Activated naive CD4-positive, alpha-beta T cell treated with anti-CD3 and anti-CD28 coated beads for 36 hours (primary cell): ENCODE measurements at regions not wholly inside any gene's neighbourhood (a gene's known extent, or its start where the extent isn't known, plus 50 kb on each side); places are given as distances from the start of the nearest gene placed in this dataset.

Experiments
- CTCF ChIA-PET: fragments of 350-600 bp; sonication (Branson Sonifier 250); formaldehyde crosslinking; loops from one replicate; lab custom pipeline; 2021; ENCODE audit warnings: antibody characterized with exemption; lab: Charles Lee
- DNase-seq: peaks from one replicate; pipeline ENCODE4 v3.0.0-alpha.2; 2020
- H3K27ac Mint-ChIP-seq: one replicate; pipeline ENCODE4 v1.8.0; 2021; ENCODE audit warnings: mild to moderate bottlenecking, mixed read lengths
- H3K27me3 Mint-ChIP-seq: one replicate; pipeline ENCODE4 v1.8.0; 2021; ENCODE audit warnings: low read depth, mixed read lengths
- H3K36me3 Mint-ChIP-seq: one replicate; pipeline ENCODE4 v1.8.0; 2021; ENCODE audit warnings: low read depth, mixed read lengths
- H3K4me1 Mint-ChIP-seq: one replicate; pipeline ENCODE4 v1.8.0; 2021; ENCODE audit warnings: low read depth, mixed read lengths
- H3K4me3 Mint-ChIP-seq: one replicate; pipeline ENCODE4 v1.8.0; 2021; ENCODE audit warnings: mild to moderate bottlenecking, moderate library complexity, mixed read lengths
- H3K9me3 Mint-ChIP-seq: one replicate; pipeline ENCODE4 v1.8.0; 2021; ENCODE audit warnings: mixed read lengths
- intact Hi-C: fragments of 100-400 bp; cut with micrococcal nuclease; formaldehyde crosslinking; loops from one replicate; pipeline ENCODE4 v1.15.1; 2023

GRCh38 chr12:25652371-25652770 lies 99.3 kb upstream of the LMNTD1 start:
- CTCF ChIA-PET: no interaction called here
- Mint-ChIP-seq H3K9me3 (no peaks in the 10 kb centered on the region), H3K4me1 (peaks cover 6% of the 10 kb centered on the region), H3K4me3 (no peak overlapping the region), H3K27ac (no peak overlapping the region), H3K27me3 (peaks cover 2% of the 10 kb centered on the region), H3K36me3 (no peaks in the 10 kb centered on the region)
- DNase-seq: no peak
- intact Hi-C loops: loop anchor here (10.0 kb wide), 1 partner anchor 218 kb away; no protein-coding TSS in a partner anchor

GRCh38 chr12:25653487-25654175 lies 100.5 kb upstream of the LMNTD1 start:
- no peak for DNase-seq
- intact Hi-C loops: loop anchor here (10.0 kb wide), 1 partner anchor 219 kb away; no protein-coding TSS in a partner anchor
- no peak overlapping the region for H3K27ac Mint-ChIP-seq
- no peaks in the 10 kb centered on the region for H3K36me3 Mint-ChIP-seq
- H3K4me3 Mint-ChIP-seq: no peak overlapping the region
- CTCF ChIA-PET: no interaction called here
- H3K9me3 Mint-ChIP-seq: no peaks in the 10 kb centered on the region
- peaks cover 2% of the 10 kb centered on the region for H3K27me3 Mint-ChIP-seq
- H3K4me1 Mint-ChIP-seq: peaks cover 6% of the 10 kb centered on the region

- no peak overlapping the region for H3K4me3 Mint-ChIP-seq
- no peak for DNase-seq
- CTCF ChIA-PET: no interaction called here
- H3K4me1 Mint-ChIP-seq: peaks cover 6% of the 10 kb centered on the region
- no peak overlapping the region for H3K27ac Mint-ChIP-seq
- no peaks in the 10 kb centered on the region for H3K36me3 Mint-ChIP-seq
- intact Hi-C loops: loop anchor here (10.0 kb wide), 1 partner anchor 221 kb away; no protein-coding TSS in a partner anchor
- peaks cover 2% of the 10 kb centered on the region for H3K9me3 Mint-ChIP-seq
- peaks cover 2% of the 10 kb centered on the region for H3K27me3 Mint-ChIP-seq
Observed at GRCh38 chr12:25655702-25656101, 102.6 kb upstream of the LMNTD1 start.

GRCh38 chr12:25659621-25660020 lies 106.5 kb upstream of the LMNTD1 start:
- CTCF ChIA-PET: interaction anchor here (1.0 kb wide), 1 partner anchor 20 kb away, joined by 3 read pairs; no protein-coding TSS in a partner anchor
- Mint-ChIP-seq H3K27ac (no peak overlapping the region), H3K4me3 (no peak overlapping the region), H3K4me1 (no peaks in the 10 kb centered on the region), H3K27me3 (no peaks in the 10 kb centered on the region), H3K9me3 (peaks cover 2% of the 10 kb centered on the region), H3K36me3 (no peaks in the 10 kb centered on the region)
- intact Hi-C loops: loop anchor here (10.0 kb wide), 1 partner anchor 225 kb away; no protein-coding TSS in a partner anchor
- DNase-seq: no peak

GRCh38 chr12:25670076-25671055 lies 117.3 kb upstream of the LMNTD1 start:
- no peaks in the 10 kb centered on the region for H3K27me3 Mint-ChIP-seq
- no peak overlapping the region for H3K4me3 Mint-ChIP-seq
- CTCF ChIA-PET: interaction anchor here (0.7 kb wide), 1 partner anchor 1403 kb away, joined by 3 read pairs; no protein-coding TSS in a partner anchor
- no peaks in the 10 kb centered on the region for H3K36me3 Mint-ChIP-seq
- intact Hi-C loops: no loop called here
- DNase-seq: no peak
- H3K4me1 Mint-ChIP-seq: no peaks in the 10 kb centered on the region
- no peaks in the 10 kb centered on the region for H3K9me3 Mint-ChIP-seq
- H3K27ac Mint-ChIP-seq: no peak overlapping the region

GRCh38 chr12:25675808-25676207 lies 122.7 kb upstream of the LMNTD1 start:
- H3K27ac Mint-ChIP-seq: no peak overlapping the region
- no peaks in the 10 kb centered on the region for H3K4me1 Mint-ChIP-seq
- no peaks in the 10 kb centered on the region for H3K36me3 Mint-ChIP-seq
- CTCF ChIA-PET: interaction anchor here (0.6 kb wide), 1 partner anchor 112 kb away, joined by 3 read pairs; no protein-coding TSS in a partner anchor
- H3K4me3 Mint-ChIP-seq: no peak overlapping the region
- DNase-seq: no peak
- intact Hi-C loops: loop anchor here (5.0 kb wide), 1 partner anchor 341 kb away; no protein-coding TSS in a partner anchor
- no peaks in the 10 kb centered on the region for H3K27me3 Mint-ChIP-seq
- H3K9me3 Mint-ChIP-seq: no peaks in the 10 kb centered on the region

- H3K36me3 Mint-ChIP-seq: no peaks in the 10 kb centered on the region
Observed at GRCh38 chr12:25677232-25677937, 124.3 kb upstream of the LMNTD1 start.

GRCh38 chr12:25681580-25681979 lies 128.5 kb upstream of the LMNTD1 start:
- CTCF ChIA-PET: no interaction called here
- intact Hi-C loops: no loop called here

More at GRCh38 chr12:25677232-25677937, 124.3 kb upstream of the LMNTD1 start:
- intact Hi-C loops: loop anchor here (5.0 kb wide), 1 partner anchor 340 kb away; no protein-coding TSS in a partner anchor
- H3K4me3 Mint-ChIP-seq: no peak overlapping the region
- H3K27ac Mint-ChIP-seq: no peak overlapping the region
- H3K4me1 Mint-ChIP-seq: no peaks in the 10 kb centered on the region
- CTCF ChIA-PET: no interaction called here
- DNase-seq: no peak
- no peaks in the 10 kb centered on the region for H3K9me3 Mint-ChIP-seq
- H3K27me3 Mint-ChIP-seq: no peaks in the 10 kb centered on the region

GRCh38 chr12:25682421-25682820 lies 129.3 kb upstream of the LMNTD1 start:
- H3K27me3 Mint-ChIP-seq: no peaks in the 10 kb centered on the region
- no peak overlapping the region for H3K27ac Mint-ChIP-seq
- no peaks in the 10 kb centered on the region for H3K36me3 Mint-ChIP-seq
- no peak for DNase-seq
- H3K9me3 Mint-ChIP-seq: no peaks in the 10 kb centered on the region
- intact Hi-C loops: no loop called here
- H3K4me3 Mint-ChIP-seq: no peak overlapping the region
- CTCF ChIA-PET: interaction anchor here (1.3 kb wide), 1 partner anchor 15 kb away, joined by 4 read pairs; no protein-coding TSS in a partner anchor
- H3K4me1 Mint-ChIP-seq: no peaks in the 10 kb centered on the region

More at GRCh38 chr12:25681580-25681979, 128.5 kb upstream of the LMNTD1 start:
- Mint-ChIP-seq H3K36me3 (no peaks in the 10 kb centered on the region), H3K27me3 (no peaks in the 10 kb centered on the region), H3K4me3 (no peak overlapping the region), H3K9me3 (no peaks in the 10 kb centered on the region), H3K27ac (no peak overlapping the region), H3K4me1 (no peaks in the 10 kb centered on the region)
- no peak for DNase-seq

- DNase-seq: no peak
- CTCF ChIA-PET: no interaction called here
- no peak overlapping the region for H3K27ac Mint-ChIP-seq
- no peaks in the 10 kb centered on the region for H3K27me3 Mint-ChIP-seq
- intact Hi-C loops: no loop called here
- no peaks in the 10 kb centered on the region for H3K9me3 Mint-ChIP-seq
- no peaks in the 10 kb centered on the region for H3K4me1 Mint-ChIP-seq
- H3K4me3 Mint-ChIP-seq: no peak overlapping the region
- H3K36me3 Mint-ChIP-seq: no peaks in the 10 kb centered on the region
Observed at GRCh38 chr12:25684070-25684469, 131.0 kb upstream of the LMNTD1 start.

GRCh38 chr12:25686351-25686750 lies 133.3 kb upstream of the LMNTD1 start:
- CTCF ChIA-PET: no interaction called here
- no peak for DNase-seq
- H3K4me3 Mint-ChIP-seq: no peak overlapping the region

GRCh38 chr12:25687226-25687625 lies 134.1 kb upstream of the LMNTD1 start:
- CTCF ChIA-PET: no interaction called here
- intact Hi-C loops: no loop called here
- no peak overlapping the region for H3K4me3 Mint-ChIP-seq

More at GRCh38 chr12:25686351-25686750, 133.3 kb upstream of the LMNTD1 start:
- Mint-ChIP-seq H3K4me1 (no peaks in the 10 kb centered on the region), H3K27me3 (no peaks in the 10 kb centered on the region), H3K27ac (no peak overlapping the region), H3K36me3 (no peaks in the 10 kb centered on the region), H3K9me3 (no peaks in the 10 kb centered on the region)
- intact Hi-C loops: no loop called here

More at GRCh38 chr12:25687226-25687625, 134.1 kb upstream of the LMNTD1 start:
- Mint-ChIP-seq H3K27ac (no peak overlapping the region), H3K4me1 (no peaks in the 10 kb centered on the region), H3K36me3 (no peaks in the 10 kb centered on the region), H3K27me3 (no peaks in the 10 kb centered on the region), H3K9me3 (no peaks in the 10 kb centered on the region)
- no peak for DNase-seq
